ENCODE measurements at regions not wholly inside any gene's neighbourhood (a gene's known extent, or its start where the extent isn't known, plus 50 kb on each side); places are given as distances from the start of the nearest gene placed in this dataset.

DNA sequence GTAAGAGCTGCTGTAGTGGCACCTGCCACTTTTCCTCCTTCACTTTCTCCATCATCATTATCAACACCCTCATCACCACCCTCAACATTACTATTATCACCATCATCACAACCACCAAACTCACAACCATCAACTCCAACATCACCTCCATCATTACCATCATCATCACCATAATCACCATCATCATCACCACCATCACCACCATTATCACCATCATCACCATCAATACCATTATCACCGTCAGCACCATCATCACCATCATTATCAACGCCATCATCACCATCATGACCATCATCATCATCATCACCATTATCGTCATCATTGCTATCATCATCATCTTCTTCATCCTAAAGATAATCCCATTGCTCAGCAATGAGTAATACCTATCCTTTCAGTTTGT is 255.8 kb downstream of the CYRIA start:
- no peak for DNase-seq (ENCODE audit: low read depth)
- TF ChIP-seq, protein P1, sequence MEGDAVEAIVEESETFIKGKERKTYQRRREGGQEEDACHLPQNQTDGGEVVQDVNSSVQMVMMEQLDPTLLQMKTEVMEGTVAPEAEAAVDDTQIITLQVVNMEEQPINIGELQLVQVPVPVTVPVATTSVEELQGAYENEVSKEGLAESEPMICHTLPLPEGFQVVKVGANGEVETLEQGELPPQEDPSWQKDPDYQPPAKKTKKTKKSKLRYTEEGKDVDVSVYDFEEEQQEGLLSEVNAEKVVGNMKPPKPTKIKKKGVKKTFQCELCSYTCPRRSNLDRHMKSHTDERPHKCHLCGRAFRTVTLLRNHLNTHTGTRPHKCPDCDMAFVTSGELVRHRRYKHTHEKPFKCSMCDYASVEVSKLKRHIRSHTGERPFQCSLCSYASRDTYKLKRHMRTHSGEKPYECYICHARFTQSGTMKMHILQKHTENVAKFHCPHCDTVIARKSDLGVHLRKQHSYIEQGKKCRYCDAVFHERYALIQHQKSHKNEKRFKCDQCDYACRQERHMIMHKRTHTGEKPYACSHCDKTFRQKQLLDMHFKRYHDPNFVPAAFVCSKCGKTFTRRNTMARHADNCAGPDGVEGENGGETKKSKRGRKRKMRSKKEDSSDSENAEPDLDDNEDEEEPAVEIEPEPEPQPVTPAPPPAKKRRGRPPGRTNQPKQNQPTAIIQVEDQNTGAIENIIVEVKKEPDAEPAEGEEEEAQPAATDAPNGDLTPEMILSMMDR (conservative IDR thresholded peaks at IDR 0.05; ENCODE audit: control insufficient read depth, insufficient read depth, low read depth, low read length): no peak
- no peak overlapping the region for H3K4me3 ChIP-seq (ENCODE audit: control insufficient read depth, low read depth, low read length)

DNA sequence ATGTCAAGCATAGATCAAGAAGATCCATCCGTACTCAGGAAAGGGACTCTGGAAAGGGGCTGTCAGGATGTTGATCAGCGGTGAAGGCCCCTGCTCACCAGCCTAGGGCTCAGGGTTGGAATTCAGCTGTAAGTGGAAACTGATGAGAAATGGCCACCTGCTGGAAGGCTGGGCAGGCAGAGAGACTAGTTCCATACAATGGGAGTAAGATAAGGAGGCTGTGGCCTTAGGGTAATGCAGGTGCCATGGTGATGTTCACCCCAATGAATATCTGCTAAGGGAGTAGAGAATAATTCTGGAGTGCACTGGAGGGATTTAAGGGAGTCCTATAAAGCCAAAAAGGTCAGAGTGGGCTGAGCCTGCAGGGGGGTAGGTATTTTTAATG is 256.6 kb downstream of the CYRIA start:
- H3K4me3 ChIP-seq (ENCODE audit: control insufficient read depth, low read depth, low read length): no peak overlapping the region
- TF ChIP-seq, protein P1 (conservative IDR thresholded peaks at IDR 0.05; ENCODE audit: control insufficient read depth, insufficient read depth, low read depth, low read length): no peak
- no peak for DNase-seq (ENCODE audit: low read depth)

GRCh38 chr2:16408331-16409005 is 257.2 kb downstream of the CYRIA start:
- TF ChIP-seq, protein P1 (conservative IDR thresholded peaks at IDR 0.05; ENCODE audit: control insufficient read depth, insufficient read depth, low read depth, low read length): no peak
- DNase-seq (ENCODE audit: low read depth): no peak
- no peak overlapping the region for H3K4me3 ChIP-seq (ENCODE audit: control insufficient read depth, low read depth, low read length)

DNA sequence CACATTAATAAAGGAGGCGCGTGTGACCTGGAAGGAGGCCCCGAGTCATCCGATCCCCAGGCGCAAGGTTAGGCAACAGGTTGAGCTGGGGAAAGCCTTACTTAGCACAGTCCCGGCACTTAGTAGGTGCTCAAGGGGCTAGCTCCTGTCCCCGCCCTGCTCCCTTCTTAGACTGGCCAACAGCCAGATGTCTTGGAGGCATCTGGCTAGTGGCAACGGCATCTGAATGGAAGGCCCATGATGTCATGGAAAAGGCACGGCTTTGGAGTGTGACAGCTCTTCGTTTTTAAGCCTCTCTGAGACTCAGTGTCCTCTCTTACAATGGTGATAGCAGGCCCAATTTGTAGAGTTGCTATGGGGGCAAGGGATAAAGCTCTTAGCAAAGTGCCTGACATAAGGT is 258.3 kb downstream of the CYRIA start:
- no peak for DNase-seq (ENCODE audit: low read depth)
- TF ChIP-seq, protein P1 (conservative IDR thresholded peaks at IDR 0.05; ENCODE audit: control insufficient read depth, insufficient read depth, low read depth, low read length): no peak
- H3K4me3 ChIP-seq (ENCODE audit: control insufficient read depth, low read depth, low read length): no peak overlapping the region

DNA sequence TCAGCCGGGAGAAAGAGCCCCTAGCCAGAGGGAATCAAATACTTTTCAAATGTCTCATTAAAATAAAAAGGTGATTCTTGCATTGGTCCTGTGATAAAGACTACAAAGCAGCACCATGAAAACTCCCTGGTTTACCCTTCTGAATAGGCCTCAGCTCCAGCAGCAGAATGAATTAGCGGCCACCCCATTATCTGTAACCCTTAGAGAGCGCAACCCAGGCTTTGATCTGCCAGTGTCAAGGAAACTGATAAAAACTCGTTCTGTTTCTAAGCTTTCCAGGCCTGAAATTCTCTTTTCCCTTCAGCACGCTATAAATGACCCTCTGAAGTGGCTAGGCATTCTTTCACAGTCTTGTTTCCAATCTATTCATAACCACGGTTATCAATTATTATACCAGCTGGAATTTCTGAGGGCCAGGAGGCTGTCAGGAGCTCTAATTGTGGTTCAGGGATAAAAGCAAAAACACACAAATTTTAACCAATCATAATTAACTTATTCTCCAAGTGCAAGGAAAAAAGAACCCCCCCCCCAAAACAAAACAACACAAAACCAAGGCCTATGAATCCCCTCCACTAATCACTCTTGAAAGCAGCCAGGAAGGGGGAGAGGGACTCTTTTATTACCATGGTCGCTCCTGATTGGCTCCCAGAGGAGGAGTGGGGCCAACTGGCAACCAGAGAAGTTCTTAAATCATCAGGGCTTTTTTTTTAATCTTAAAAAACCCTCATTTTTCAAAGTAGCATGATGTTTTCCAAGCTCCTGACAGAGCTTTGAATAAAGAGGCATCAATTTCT is 258.9 kb downstream of the CYRIA start:
- no peak overlapping the region for H3K4me3 ChIP-seq (ENCODE audit: control insufficient read depth, low read depth, low read length)
- no peak for DNase-seq (ENCODE audit: low read depth)
- TF ChIP-seq, protein P1 (conservative IDR thresholded peaks at IDR 0.05; ENCODE audit: control insufficient read depth, insufficient read depth, low read depth, low read length): no peak

GRCh38 chr2:16405551-16405950 is 260.1 kb downstream of the CYRIA start:
- DNase-seq (ENCODE audit: low read depth): no peak
- no peak overlapping the region for H3K4me3 ChIP-seq (ENCODE audit: control insufficient read depth, low read depth, low read length)
- TF ChIP-seq, protein P1 (conservative IDR thresholded peaks at IDR 0.05; ENCODE audit: control insufficient read depth, insufficient read depth, low read depth, low read length): no peak
